DOHH2 (cell line): ENCODE measurements at regions not wholly inside any gene's neighbourhood (a gene's known extent, or its start where the extent isn't known, plus 50 kb on each side); places are given as distances from the start of the nearest gene placed in this dataset.

Experiments
- H3F3A ChIP-seq: fragments of 200-600 bp; sonication (generic), shearing (Covaris generic); 2 replicates; pipeline ENCODE4 v1.6.0; 2016; ENCODE audit warnings: antibody characterized with exemption, mild to moderate bottlenecking; ENCODE audit not compliant: control insufficient read depth, insufficient read depth
- H3K27ac ChIP-seq: fragments of 200-600 bp; sonication (generic); 2 replicates; pipeline ENCODE4 v1.5.1; 2014; ENCODE audit warnings: low read depth, mild to moderate bottlenecking, low read length, moderate library complexity
- H3K27me3 ChIP-seq: fragments of 200-600 bp; sonication (generic); 2 replicates; pipeline ENCODE4 v1.6.1; 2014; ENCODE audit warnings: mild to moderate bottlenecking, low read length, mixed read lengths; ENCODE audit not compliant: control insufficient read depth
- H3K36me3 ChIP-seq: fragments of 200-600 bp; sonication (generic); 2 replicates; pipeline ENCODE4 v1.6.1; 2014; ENCODE audit warnings: mild to moderate bottlenecking, low read length, moderate library complexity, mixed read lengths; ENCODE audit not compliant: control insufficient read depth
- H3K4me1 ChIP-seq: fragments of 200-600 bp; sonication (generic); 2 replicates; pipeline ENCODE4 v1.6.1; 2014; ENCODE audit warnings: mild to moderate bottlenecking, low read length, mixed read lengths; ENCODE audit not compliant: control insufficient read depth
- H3K4me2 ChIP-seq: fragments of 200-600 bp; sonication (generic); 2 replicates; pipeline ENCODE4 v1.6.0; 2014; ENCODE audit warnings: mild to moderate bottlenecking, low read length, moderate library complexity
- H3K4me3 ChIP-seq: fragments of 200-600 bp; sonication (generic); 2 replicates; pipeline ENCODE4 v1.5.1; 2014; ENCODE audit warnings: mild to moderate bottlenecking, low read length, mixed read lengths
- H3K79me2 ChIP-seq: fragments of 200-600 bp; sonication (generic); 2 replicates; pipeline ENCODE4 v1.6.1; 2014; ENCODE audit warnings: mild to moderate bottlenecking, low read length, mixed read lengths; ENCODE audit not compliant: control insufficient read depth
- H3K9me2 ChIP-seq: fragments of 200-600 bp; sonication (generic); replicated peaks from 2 replicates; pipeline ENCODE4 v1.6.1; 2014; ENCODE audit warnings: mild to moderate bottlenecking, low read length, mixed read lengths; ENCODE audit not compliant: control insufficient read depth
- H3K9me3 ChIP-seq: fragments of 200-600 bp; sonication (generic); 2 replicates; pipeline ENCODE4 v1.6.1; 2014; ENCODE audit warnings: antibody characterized with exemption, low read length, mixed read lengths; ENCODE audit not compliant: control insufficient read depth, insufficient read depth
- H4K20me1 ChIP-seq: fragments of 200-600 bp; sonication (generic); 2 replicates; pipeline ENCODE4 v1.6.0; 2014; ENCODE audit warnings: low read depth, mild to moderate bottlenecking, antibody characterized with exemption, low read length, moderate library complexity; ENCODE audit not compliant: control insufficient read depth, insufficient read depth
- EZH2phosphoT487 ChIP-seq: fragments of 200-600 bp; sonication (generic); IDR thresholded peaks from 2 replicates; pipeline ENCODE4 v1.6.1; 2017; ENCODE audit warnings: borderline replicate concordance, mild to moderate bottlenecking, antibody characterized with exemption, low read length, moderate library complexity, mixed read lengths
- TF ChIP-seq, protein P1 (sequence below): fragments of 200-600 bp; sonication (generic); IDR thresholded peaks from one replicate; pipeline ENCODE4 v1.5.1; 2014; ENCODE audit warnings: antibody characterized with exemption, mild to moderate bottlenecking, low read depth, low read length; ENCODE audit not compliant: poor library complexity, severe bottlenecking

- no peaks in the 10 kb centered on the region for H3F3A ChIP-seq
- H3K9me3 ChIP-seq: no peaks in the 10 kb centered on the region
- H3K4me3 ChIP-seq: no peak overlapping the region
- H3K36me3 ChIP-seq: no peaks in the 10 kb centered on the region
- no peaks in the 10 kb centered on the region for H3K9me2 ChIP-seq
- H4K20me1 ChIP-seq: no peaks in the 10 kb centered on the region
- H3K27me3 ChIP-seq: no peaks in the 10 kb centered on the region
- no peak overlapping the region for H3K27ac ChIP-seq
- no peaks in the 10 kb centered on the region for H3K79me2 ChIP-seq
- H3K4me2 ChIP-seq: no peak overlapping the region
- no peaks in the 10 kb centered on the region for H3K4me1 ChIP-seq
- TF ChIP-seq, protein P1, sequence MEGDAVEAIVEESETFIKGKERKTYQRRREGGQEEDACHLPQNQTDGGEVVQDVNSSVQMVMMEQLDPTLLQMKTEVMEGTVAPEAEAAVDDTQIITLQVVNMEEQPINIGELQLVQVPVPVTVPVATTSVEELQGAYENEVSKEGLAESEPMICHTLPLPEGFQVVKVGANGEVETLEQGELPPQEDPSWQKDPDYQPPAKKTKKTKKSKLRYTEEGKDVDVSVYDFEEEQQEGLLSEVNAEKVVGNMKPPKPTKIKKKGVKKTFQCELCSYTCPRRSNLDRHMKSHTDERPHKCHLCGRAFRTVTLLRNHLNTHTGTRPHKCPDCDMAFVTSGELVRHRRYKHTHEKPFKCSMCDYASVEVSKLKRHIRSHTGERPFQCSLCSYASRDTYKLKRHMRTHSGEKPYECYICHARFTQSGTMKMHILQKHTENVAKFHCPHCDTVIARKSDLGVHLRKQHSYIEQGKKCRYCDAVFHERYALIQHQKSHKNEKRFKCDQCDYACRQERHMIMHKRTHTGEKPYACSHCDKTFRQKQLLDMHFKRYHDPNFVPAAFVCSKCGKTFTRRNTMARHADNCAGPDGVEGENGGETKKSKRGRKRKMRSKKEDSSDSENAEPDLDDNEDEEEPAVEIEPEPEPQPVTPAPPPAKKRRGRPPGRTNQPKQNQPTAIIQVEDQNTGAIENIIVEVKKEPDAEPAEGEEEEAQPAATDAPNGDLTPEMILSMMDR: no peak
These were observed 495.4 kb downstream of the XIRP2 start for GRCh38 chr2:167383610-167384194.

DNA sequence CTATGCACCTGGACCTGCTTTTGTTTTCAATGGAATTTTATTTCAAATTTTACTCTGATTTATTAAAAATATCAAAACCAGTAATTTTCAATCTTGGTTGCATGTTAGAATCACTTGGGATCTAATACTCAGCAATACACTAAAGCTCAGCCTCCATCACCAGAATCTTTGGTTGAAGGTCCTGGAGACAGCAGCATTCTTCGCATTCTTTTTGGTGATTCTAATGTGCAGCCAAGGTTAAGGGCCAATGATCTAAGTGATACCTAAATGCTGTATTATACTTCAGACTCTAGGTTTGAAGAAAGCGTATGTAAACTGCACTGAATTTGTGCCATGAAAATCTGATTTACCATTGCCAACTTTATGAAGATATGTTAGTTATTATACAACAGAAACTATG lies 493.1 kb downstream of the XIRP2 start:
- H3K4me1 ChIP-seq: no peaks in the 10 kb centered on the region
- no peaks in the 10 kb centered on the region for H3K79me2 ChIP-seq
- no peak overlapping the region for H3K4me2 ChIP-seq
- H3K36me3 ChIP-seq: no peaks in the 10 kb centered on the region
- H3K27ac ChIP-seq: no peak overlapping the region
- TF ChIP-seq, protein P1: no peak
- TF ChIP-seq EZH2phosphoT487: no peak
- H3K9me2 ChIP-seq: no peaks in the 10 kb centered on the region
- H4K20me1 ChIP-seq: no peaks in the 10 kb centered on the region
- no peak overlapping the region for H3K4me3 ChIP-seq
- H3K9me3 ChIP-seq: no peaks in the 10 kb centered on the region
- no peaks in the 10 kb centered on the region for H3K27me3 ChIP-seq
- H3F3A ChIP-seq: no peaks in the 10 kb centered on the region

GRCh38 chr2:167380555-167380954 lies 492.3 kb downstream of the XIRP2 start:
- H3K9me2 ChIP-seq: no peaks in the 10 kb centered on the region
- H3F3A ChIP-seq: no peaks in the 10 kb centered on the region
- no peaks in the 10 kb centered on the region for H4K20me1 ChIP-seq
- no peaks in the 10 kb centered on the region for H3K79me2 ChIP-seq
- no peak overlapping the region for H3K4me3 ChIP-seq
- no peaks in the 10 kb centered on the region for H3K36me3 ChIP-seq
- TF ChIP-seq, protein P1: no peak
- no peak for TF ChIP-seq EZH2phosphoT487
- H3K4me2 ChIP-seq: no peak overlapping the region
- H3K27ac ChIP-seq: no peak overlapping the region
- H3K27me3 ChIP-seq: no peaks in the 10 kb centered on the region
- H3K4me1 ChIP-seq: no peaks in the 10 kb centered on the region
- H3K9me3 ChIP-seq: no peaks in the 10 kb centered on the region
